ENCODE measurements at regions not wholly inside any gene's neighbourhood (a gene's known extent, or its start where the extent isn't known, plus 50 kb on each side); places are given as distances from the start of the nearest gene placed in this dataset.

DNA sequence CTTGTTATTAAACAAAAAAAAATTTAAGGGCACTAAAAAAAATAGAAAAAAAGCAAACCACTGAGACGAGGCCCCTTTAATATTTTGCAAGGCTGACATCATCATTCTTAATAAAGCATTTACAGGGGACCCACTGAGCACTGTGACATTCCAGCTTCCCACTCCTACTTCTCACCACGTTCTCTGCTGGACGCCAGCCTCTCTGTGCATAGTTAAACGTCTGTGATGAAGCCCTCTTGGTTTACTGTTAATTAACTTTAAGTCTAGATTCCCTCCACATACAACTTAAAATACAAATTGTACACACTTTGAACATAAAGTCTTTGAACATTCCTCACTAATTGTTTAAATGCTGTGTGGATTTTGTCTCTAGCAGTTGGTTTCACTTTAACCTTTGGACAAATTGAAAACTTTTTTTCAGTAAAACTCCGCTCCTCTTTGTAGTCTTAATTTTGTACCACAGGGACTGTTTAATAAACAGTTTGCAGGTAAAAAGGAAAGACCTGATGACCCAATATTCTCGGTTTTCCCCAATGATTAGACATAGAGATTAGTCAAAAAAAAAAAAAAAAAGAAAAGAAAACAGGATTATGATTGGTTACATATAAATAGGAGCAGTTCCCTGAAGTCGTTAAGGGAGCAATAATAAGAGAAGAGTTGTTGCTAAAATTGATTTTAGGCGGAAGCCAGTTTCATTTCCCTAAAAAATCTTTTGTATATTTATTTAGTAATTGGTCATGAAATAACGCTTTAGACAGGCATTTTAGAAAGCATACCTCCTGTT is 219.8 kb downstream of the MZT1 start:
- Mint-ChIP-seq H3K9me3 (no peaks in the 10 kb centered on the region), H3K4me3 (no peak overlapping the region), H3K27ac (no peak overlapping the region), H3K36me3 (peaks cover 0 to 1% (median 0%) of the 10 kb centered on the region in 3 donors), H3K27me3 (peaks cover 0 to 16% (median 1%) of the 10 kb centered on the region in 5 donors), H3K4me1 (no peaks in the 10 kb centered on the region)
- POLR2A ChIA-PET: no interaction called here
- DNase-seq (no peak), ATAC-seq (no peak)

- DNase-seq: no peak
- Mint-ChIP-seq H3K36me3 (peaks cover 0 to 1% (median 0%) of the 10 kb centered on the region in 3 donors), H3K27ac (no peak overlapping the region), H3K4me3 (no peak overlapping the region), H3K27me3 (peaks cover 0 to 16% (median 1%) of the 10 kb centered on the region in 5 donors), H3K4me1 (no peaks in the 10 kb centered on the region), H3K9me3 (no peaks in the 10 kb centered on the region)
- POLR2A ChIA-PET: no interaction called here
- ATAC-seq: no peak
These were observed 220.7 kb downstream of the MZT1 start for GRCh38 chr13:72506706-72507105.

DNA sequence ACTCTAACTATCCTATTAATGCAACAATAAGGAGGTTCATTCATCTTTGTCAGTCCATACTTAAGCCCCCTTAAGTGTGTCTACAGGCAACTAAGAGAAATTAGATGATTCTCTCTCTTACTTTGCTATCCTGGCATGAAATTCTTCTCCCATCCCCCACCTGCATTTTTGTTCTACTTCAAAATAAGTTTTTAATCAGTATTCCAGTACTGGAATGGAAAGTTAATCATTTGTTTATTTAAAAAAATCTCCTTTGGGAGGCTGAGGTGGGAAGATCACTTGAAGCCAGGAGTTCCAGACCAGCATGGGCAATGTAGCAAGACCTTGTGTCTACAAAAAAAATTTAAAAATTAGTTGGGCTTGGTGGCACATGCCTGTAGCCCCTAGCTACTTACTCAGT is 222.1 kb downstream of the MZT1 start:
- H3K27ac Mint-ChIP-seq: no peak overlapping the region
- no peaks in the 10 kb centered on the region for H3K4me1 Mint-ChIP-seq
- peaks cover 0 to 16% (median 1%) of the 10 kb centered on the region in 5 donors for H3K27me3 Mint-ChIP-seq
- no peak overlapping the region for H3K4me3 Mint-ChIP-seq
- POLR2A ChIA-PET: no interaction called here
- H3K36me3 Mint-ChIP-seq: peaks cover 0 to 1% (median 0%) of the 10 kb centered on the region in 3 donors
- DNase-seq (no peak), ATAC-seq (no peak)
- H3K9me3 Mint-ChIP-seq: no peaks in the 10 kb centered on the region

DNA sequence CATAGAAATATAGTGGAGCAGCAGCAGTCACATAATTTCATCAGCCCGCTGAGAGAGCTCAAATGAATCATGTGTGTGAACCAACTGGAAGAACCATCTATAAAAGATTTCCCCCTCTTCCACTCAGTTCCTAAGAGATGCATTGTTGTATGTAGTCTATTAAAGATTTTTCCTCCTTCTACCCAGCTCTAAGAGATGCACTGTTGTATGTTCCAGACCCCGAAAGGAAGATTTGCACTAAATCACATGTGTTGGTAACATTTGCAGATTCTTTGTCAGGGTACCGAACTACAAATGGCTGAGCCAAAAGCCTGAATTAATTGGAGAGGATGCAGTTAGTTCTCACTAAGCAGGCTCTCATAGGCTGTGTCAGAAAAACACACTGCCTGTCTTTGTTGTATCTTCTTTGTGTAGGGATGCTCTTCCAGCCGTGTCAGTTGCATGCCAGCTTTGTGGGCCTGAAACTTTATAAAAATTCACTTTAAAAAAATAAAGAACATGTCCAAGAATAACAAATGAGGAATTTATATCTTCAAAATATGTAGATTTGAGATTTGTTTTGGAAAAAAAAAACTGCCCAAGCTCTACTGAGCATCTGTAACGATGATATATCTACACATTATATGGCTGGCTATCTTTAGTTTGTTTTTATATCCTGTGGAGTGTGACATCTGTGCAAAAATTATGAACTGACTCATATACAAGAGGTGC is 223.1 kb downstream of the MZT1 start:
- Mint-ChIP-seq H3K4me1 (no peaks in the 10 kb centered on the region), H3K36me3 (peaks cover 0 to 1% (median 0%) of the 10 kb centered on the region in 3 donors), H3K4me3 (no peak overlapping the region), H3K27me3 (peaks cover 0 to 16% (median 1%) of the 10 kb centered on the region in 5 donors), H3K27ac (no peak overlapping the region), H3K9me3 (no peaks in the 10 kb centered on the region)
- ATAC-seq: no peak
- POLR2A ChIA-PET: no interaction called here
- no peak for DNase-seq

- no peaks in the 10 kb centered on the region for H3K36me3 Mint-ChIP-seq
- ATAC-seq: no peak
- H3K27me3 Mint-ChIP-seq: peaks cover 0 to under 1% (median 0%) of the 10 kb centered on the region in 5 donors
- H3K4me1 Mint-ChIP-seq: no peaks in the 10 kb centered on the region
- no peak overlapping the region for H3K27ac Mint-ChIP-seq
- POLR2A ChIA-PET: no interaction called here
- H3K9me3 Mint-ChIP-seq: no peaks in the 10 kb centered on the region
- H3K4me3 Mint-ChIP-seq: no peak overlapping the region
- DNase-seq: no peak
These were observed 226.6 kb downstream of the MZT1 start for GRCh38 chr13:72500851-72501250.

DNA sequence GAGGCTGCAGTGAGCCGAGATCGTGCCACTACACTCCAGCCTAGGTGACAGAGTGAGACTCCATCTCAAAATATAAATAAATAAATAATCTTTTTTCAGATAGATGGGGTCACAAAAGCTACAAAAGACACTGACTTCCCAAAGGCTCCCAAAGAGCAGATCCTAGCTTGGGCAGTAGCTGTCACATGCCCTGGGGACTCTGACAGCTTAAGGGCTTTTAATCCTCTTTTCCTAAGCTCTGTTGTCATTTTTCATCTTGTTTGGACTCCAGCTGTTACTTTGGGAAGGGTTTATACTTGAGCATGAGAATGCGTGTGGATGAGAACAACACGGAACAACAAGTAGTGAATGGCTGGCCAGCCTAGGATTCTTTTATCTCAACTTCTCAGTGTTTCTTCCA is 231.7 kb downstream of the MZT1 start:
- H3K9me3 Mint-ChIP-seq: peaks cover 0 to 4% (median 0%) of the 10 kb centered on the region in 9 donors
- H3K36me3 Mint-ChIP-seq: no peaks in the 10 kb centered on the region
- no peak overlapping the region for H3K27ac Mint-ChIP-seq
- H3K4me1 Mint-ChIP-seq: no peaks in the 10 kb centered on the region
- no peak overlapping the region for H3K4me3 Mint-ChIP-seq
- DNase-seq (no peak), ATAC-seq (no peak)
- H3K27me3 Mint-ChIP-seq: peaks cover 0 to 4% (median 0%) of the 10 kb centered on the region in 5 donors
- POLR2A ChIA-PET: no interaction called here

GRCh38 chr13:72489751-72490150 is 237.7 kb downstream of the MZT1 start:
- H3K4me3 Mint-ChIP-seq: no peak overlapping the region
- H3K27ac Mint-ChIP-seq: no peak overlapping the region
- peaks cover 0 to 8% (median 0%) of the 10 kb centered on the region in 5 donors for H3K27me3 Mint-ChIP-seq
- H3K9me3 Mint-ChIP-seq: peaks cover 0 to 6% (median 2%) of the 10 kb centered on the region in 9 donors
- H3K36me3 Mint-ChIP-seq: no peaks in the 10 kb centered on the region
- DNase-seq (no peak), ATAC-seq (no peak)
- POLR2A ChIA-PET: no interaction called here
- no peaks in the 10 kb centered on the region for H3K4me1 Mint-ChIP-seq

DNA sequence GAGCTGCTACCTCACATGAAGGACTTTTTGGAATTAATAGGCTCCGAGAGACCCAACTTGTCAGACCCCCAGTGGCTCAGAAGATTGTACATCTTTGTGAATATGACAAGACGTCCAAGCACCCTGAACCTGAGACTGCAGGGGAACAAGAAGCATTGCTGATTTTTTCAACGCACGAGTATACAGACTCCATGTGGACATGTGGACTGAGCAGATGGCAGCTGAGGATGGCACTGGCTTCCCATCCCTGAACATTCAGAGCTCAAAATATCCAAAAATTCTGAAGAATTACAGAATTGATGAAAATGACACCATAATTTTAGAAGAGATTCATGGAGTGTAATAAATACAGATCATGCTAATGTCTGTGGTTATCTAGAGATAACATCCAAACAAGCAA is 254.1 kb downstream of the MZT1 start:
- Mint-ChIP-seq H3K4me1 (no peaks in the 10 kb centered on the region), H3K9me3 (peaks cover 0 to 10% (median 4%) of the 10 kb centered on the region in 9 donors), H3K27me3 (peaks cover 0 to 2% (median 0%) of the 10 kb centered on the region in 5 donors), H3K36me3 (no peaks in the 10 kb centered on the region), H3K27ac (no peak overlapping the region), H3K4me3 (no peak overlapping the region)
- no peak for DNase-seq
- no peak for ATAC-seq
- POLR2A ChIA-PET: no interaction called here

GRCh38 chr13:72469906-72470305 is 257.5 kb downstream of the MZT1 start:
- Mint-ChIP-seq H3K36me3 (no peaks in the 10 kb centered on the region), H3K4me3 (no peak overlapping the region), H3K27me3 (peaks cover 0 to 4% (median 0%) of the 10 kb centered on the region in 5 donors), H3K9me3 (peaks cover 0 to 11% (median 0%) of the 10 kb centered on the region in 9 donors), H3K4me1 (no peaks in the 10 kb centered on the region), H3K27ac (no peak overlapping the region)
- ATAC-seq: no peak
- no peak for DNase-seq
- POLR2A ChIA-PET: no interaction called here

GRCh38 chr13:72463561-72463960 is 263.9 kb downstream of the MZT1 start:
- peaks cover 0 to 4% (median 0%) of the 10 kb centered on the region in 5 donors for H3K27me3 Mint-ChIP-seq
- POLR2A ChIA-PET: no interaction called here
- H3K36me3 Mint-ChIP-seq: no peaks in the 10 kb centered on the region
- DNase-seq (no peak), ATAC-seq (no peak)
- H3K4me1 Mint-ChIP-seq: no peaks in the 10 kb centered on the region
- no peak overlapping the region for H3K4me3 Mint-ChIP-seq
- H3K27ac Mint-ChIP-seq: no peak overlapping the region
- H3K9me3 Mint-ChIP-seq: peaks cover 0 to 11% (median 0%) of the 10 kb centered on the region in 9 donors

DNA sequence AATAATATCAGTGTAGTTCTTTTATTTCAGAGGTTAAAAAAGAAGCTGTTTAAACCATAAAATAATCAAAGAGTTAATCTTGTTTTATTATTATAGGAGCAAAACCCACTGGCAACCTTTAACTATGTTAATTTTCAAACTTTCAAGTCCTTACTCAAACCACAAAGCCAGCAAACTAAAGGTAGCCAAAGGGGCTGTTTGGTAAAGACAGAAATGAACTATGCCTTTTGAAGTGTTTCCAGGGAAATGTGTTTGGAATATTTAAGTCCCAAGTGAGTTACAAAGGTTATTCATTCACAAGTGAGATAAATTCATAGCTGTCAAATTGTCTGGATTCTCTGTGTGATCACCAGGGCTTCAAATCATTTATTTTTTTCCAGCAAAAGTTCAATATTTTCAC is 264.7 kb downstream of the MZT1 start:
- no peaks in the 10 kb centered on the region for H3K4me1 Mint-ChIP-seq
- ATAC-seq: no peak
- H3K36me3 Mint-ChIP-seq: no peaks in the 10 kb centered on the region
- no peak overlapping the region for H3K4me3 Mint-ChIP-seq
- peaks cover 0 to 5% (median 0%) of the 10 kb centered on the region in 9 donors for H3K9me3 Mint-ChIP-seq
- peaks cover 0 to 3% (median 0%) of the 10 kb centered on the region in 5 donors for H3K27me3 Mint-ChIP-seq
- POLR2A ChIA-PET: no interaction called here
- no peak overlapping the region for H3K27ac Mint-ChIP-seq
- DNase-seq: no peak

GRCh38 chr13:72462166-72462565 is 265.3 kb downstream of the MZT1 start:
- ATAC-seq: no peak

GRCh38 chr13:72458701-72459100 is 268.7 kb downstream of the MZT1 start:
- H3K9me3 Mint-ChIP-seq: peaks cover 0 to 5% (median 0%) of the 10 kb centered on the region in 9 donors
- peaks cover 0 to 3% (median 0%) of the 10 kb centered on the region in 5 donors for H3K27me3 Mint-ChIP-seq
- no peaks in the 10 kb centered on the region for H3K4me1 Mint-ChIP-seq
- no peak for ATAC-seq
- no peaks in the 10 kb centered on the region for H3K36me3 Mint-ChIP-seq
- no peak overlapping the region for H3K27ac Mint-ChIP-seq
- DNase-seq: no peak
- H3K4me3 Mint-ChIP-seq: no peak overlapping the region
- POLR2A ChIA-PET: no interaction called here

More at GRCh38 chr13:72462166-72462565, 265.3 kb downstream of the MZT1 start:
- DNase-seq: no peak
- H3K4me1 Mint-ChIP-seq: no peaks in the 10 kb centered on the region
- no peaks in the 10 kb centered on the region for H3K36me3 Mint-ChIP-seq
- H3K27ac Mint-ChIP-seq: no peak overlapping the region
- peaks cover 0 to 3% (median 0%) of the 10 kb centered on the region in 5 donors for H3K27me3 Mint-ChIP-seq
- POLR2A ChIA-PET: no interaction called here
- peaks cover 0 to 2% (median 0%) of the 10 kb centered on the region in 9 donors for H3K9me3 Mint-ChIP-seq
- H3K4me3 Mint-ChIP-seq: no peak overlapping the region

Data from naive thymus-derived CD8-positive, alpha-beta T cell (primary cell).